ENCODE measurements at regions not wholly inside any gene's neighbourhood (a gene's known extent, or its start where the extent isn't known, plus 50 kb on each side); places are given as distances from the start of the nearest gene placed in this dataset.

GRCh38 chr12:33589576-33590114 lies 150.0 kb upstream of the SYT10 start:
- Histone ChIP-seq H3K4me2 (ENCODE audit: low read length) (no peak overlapping the region), H3K36me3 (ENCODE audit: control insufficient read depth in 1 of 2, insufficient read depth in 2 of 2, low read length in 2 of 2) (no peaks in the 10 kb centered on the region), H3K9me2 (ENCODE audit: insufficient read depth) (no peaks in the 10 kb centered on the region), H3K4me3 (replicated peaks in 1 of 2; ENCODE audit: low read depth in 1 of 2, low read length in 2 of 2) (no peak overlapping the region), H4K20me1 (ENCODE audit: insufficient read depth) (no peaks in the 10 kb centered on the region), H3K4me1 (ENCODE audit: control insufficient read depth in 1 of 2, insufficient read depth in 2 of 2, low read length in 2 of 2) (no peaks in the 10 kb centered on the region), H3K27ac (ENCODE audit: low read depth, low read length) (no peak overlapping the region), H3K27me3 (ENCODE audit: insufficient read depth, low read length) (no peaks in the 10 kb centered on the region), H3K79me2 (ENCODE audit: insufficient read depth, low read length) (no peaks in the 10 kb centered on the region), H3K9ac (ENCODE audit: low read length) (no peak overlapping the region), H3K9me3 (ENCODE audit: control insufficient read depth in 1 of 2, insufficient read depth in 1 of 2, low read depth in 1 of 2, low read length in 2 of 2) (peaks cover 4 to 26% of the 10 kb centered on the region in 2 experiments; a peak in 2 of 4 replicates), H2AFZ (ENCODE audit: low read depth, low read length, poor library complexity, severe bottlenecking) (no peak overlapping the region)
- intact Hi-C loops (cut with micrococcal nuclease): no loop called here
- RAD21 ChIA-PET (ENCODE audit: low non-redundant PET in 1 of 2, low total read pairs in 2 of 2, uncharacterized antibody in 2 of 2, unreplicated experiment in 2 of 2): no interaction called here
- POLR2A ChIA-PET: no interaction called here
- ATAC-seq: no peak
- no TSS peak for BruUV-seq (replicated peaks)
- no peak for DNase-seq (ENCODE audit: low read depth, low spot score)
- CTCF ChIA-PET: no interaction called here
- TF ChIP-seq EGR1 (IDR thresholded peaks at IDR 0.05; ENCODE audit: low read depth): no peak
- no peak for TF ChIP-seq ZNF274 (IDR thresholded peaks at IDR 0.05; ENCODE audit: low read depth, low read length)
- no peak for TF ChIP-seq ZFX (IDR thresholded peaks at IDR 0.05)
- TF ChIP-seq ELF1 (IDR thresholded peaks at IDR 0.05; ENCODE audit: borderline replicate concordance, low read depth): no peak
- TF ChIP-seq EZH2 (IDR thresholded peaks at IDR 0.05): no peak
- TF ChIP-seq SRF (IDR thresholded peaks at IDR 0.05; ENCODE audit: low read depth): no peak
- TF ChIP-seq ZBTB33 (IDR thresholded peaks at IDR 0.05; ENCODE audit: extremely low read depth, insufficient replicate concordance, low read length): no peak
- TF ChIP-seq MAX (IDR thresholded peaks at IDR 0.05): no peak
- no peak for TF ChIP-seq POLR2AphosphoS5 (IDR thresholded peaks at IDR 0.05; ENCODE audit: low read depth, low read length)
- no peak for TF ChIP-seq SIN3A (IDR thresholded peaks at IDR 0.05; ENCODE audit: low read depth)
- no peak for TF ChIP-seq FOSL1 (IDR thresholded peaks at IDR 0.05; ENCODE audit: low read depth)
- TF ChIP-seq ATF3 (IDR thresholded peaks at IDR 0.05): no peak
- TF ChIP-seq REST (IDR thresholded peaks at IDR 0.05; ENCODE audit: low read depth): no peak
- no peak for TF ChIP-seq EZH2phosphoT487 (IDR thresholded peaks at IDR 0.05; ENCODE audit: borderline replicate concordance)

All from HCT116 (cell line).